ENCODE measurements at regions not wholly inside any gene's neighbourhood (a gene's known extent, or its start where the extent isn't known, plus 50 kb on each side); places are given as distances from the start of the nearest gene placed in this dataset.

DNA sequence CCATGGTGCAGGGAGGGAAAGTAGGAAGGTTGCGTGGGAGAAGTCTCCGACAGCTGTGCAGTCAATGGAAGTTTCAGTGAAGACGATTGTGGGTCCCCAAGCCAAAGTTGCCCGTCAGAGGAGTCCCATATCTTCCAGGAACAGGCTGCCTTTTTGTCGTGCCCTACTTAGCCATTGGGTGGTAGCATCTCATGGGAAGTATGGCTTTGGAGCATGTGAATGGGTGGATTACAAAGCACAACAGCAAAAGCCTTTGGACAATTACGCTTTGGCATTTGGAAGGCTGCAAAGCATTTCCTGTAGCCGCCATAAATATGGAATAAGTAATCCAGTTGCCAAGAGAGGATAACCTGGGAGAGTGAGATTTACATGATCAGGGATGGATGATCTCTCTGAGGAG, 300.7 kb upstream of the BOD1L1 start:
- H3K23me2 ChIP-seq (ENCODE audit: low read depth, low read length): no peaks in the 10 kb centered on the region
- no peak overlapping the region for H3K4me3 ChIP-seq (ENCODE audit: extremely low read depth in 1 of 4, insufficient read depth in 2 of 4, low read depth in 3 of 4, low read length in 4 of 4)
- no peaks in the 10 kb centered on the region for H3K4me1 ChIP-seq (replicated peaks in 1 of 4; ENCODE audit: control insufficient read depth in 3 of 4, insufficient read depth in 4 of 4, low read length in 3 of 4)
- DNase-seq (ENCODE audit: low read depth in 1 of 2, low spot score in 2 of 2): no peak
- no peak overlapping the region for H3K27ac ChIP-seq (ENCODE audit: low read depth, low read length)
- no peak overlapping the region for H3K4me2 ChIP-seq (ENCODE audit: insufficient read depth in 1 of 2, low read depth in 2 of 2, low read length in 2 of 2)
- H3K9ac ChIP-seq (replicated peaks in 1 of 4; ENCODE audit: extremely low read depth in 1 of 4, low read depth in 3 of 4, low read length in 3 of 4): no peak overlapping the region
- H4K91ac ChIP-seq (replicated peaks; ENCODE audit: insufficient read length, low read length): no peak overlapping the region
- H3K4ac ChIP-seq (replicated peaks; ENCODE audit: insufficient read length, low read depth, low read length): no peak overlapping the region
- no peak overlapping the region for H2BK20ac ChIP-seq (ENCODE audit: low read length)
- POLR2A ChIA-PET (ENCODE audit: partially characterized antibody): no interaction called here
- WGBS, 2 experiments (ENCODE audit: extremely low coverage in 1 of 2, insufficient coverage in 1 of 2, insufficient read length in 1 of 2, insufficient replicate concordance in 2 of 2, low coverage in 1 of 2, low lambda C conversion rate in 2 of 2, missing lambda C conversion rate in 1 of 2): 93% methylated on average over 7 of the region's 7 CpGs; no CpG with 5 or more reads in 1 of the 2 experiments
- H2AFZ ChIP-seq (ENCODE audit: low read length): no peak overlapping the region
- no peak overlapping the region for H3K18ac ChIP-seq (ENCODE audit: extremely low read depth, low read length)
- no peaks in the 10 kb centered on the region for H3K79me2 ChIP-seq (ENCODE audit: control insufficient read depth in 1 of 2, insufficient read depth in 2 of 2, low read length in 2 of 2)
- no peaks in the 10 kb centered on the region for H3K79me1 ChIP-seq (ENCODE audit: low read depth, low read length)
- no peaks in the 10 kb centered on the region for H3K27me3 ChIP-seq (replicated peaks in 1 of 4; ENCODE audit: control insufficient read depth in 3 of 4, extremely low read depth in 1 of 4, insufficient read depth in 3 of 4, low read length in 3 of 4)
- H2BK5ac ChIP-seq (ENCODE audit: low read depth, low read length): no peak overlapping the region
- no peak for FAIRE-seq
- no peak overlapping the region for H3K56ac ChIP-seq (replicated peaks; ENCODE audit: insufficient read length, low read depth, low read length)
- CTCF ChIA-PET (ENCODE audit: partially characterized antibody): no interaction called here
- H3K14ac ChIP-seq (ENCODE audit: insufficient read length): no peak overlapping the region
- H4K5ac ChIP-seq (ENCODE audit: insufficient read length, low read depth, low read length): no peak overlapping the region
- no peak overlapping the region for H3K23ac ChIP-seq (ENCODE audit: insufficient read length)
- H2BK15ac ChIP-seq (ENCODE audit: low read length): no peak overlapping the region
- no peaks in the 10 kb centered on the region for H3K36me3 ChIP-seq (ENCODE audit: control insufficient read depth in 2 of 4, insufficient read depth in 4 of 4, low read length in 3 of 4)
- H4K8ac ChIP-seq (ENCODE audit: extremely low read depth, insufficient read depth, low read length): no peak overlapping the region
- TF ChIP-seq RAD21 (IDR thresholded peaks at IDR 0.05 in 1 of 2, conservative IDR thresholded peaks at IDR 0.05 in 1 of 2; ENCODE audit: low read depth in 2 of 2, low read length in 2 of 2) (peak; percentile 21 to 46; a peak in 3 of 4 replicates), HDAC6 (IDR thresholded peaks at IDR 0.05; ENCODE audit: low read depth, low read length) (no peak), KDM4A (IDR thresholded peaks at IDR 0.05; ENCODE audit: low read depth, low read length, severe bottlenecking) (no peak)
- TF ChIP-seq, protein P1, sequence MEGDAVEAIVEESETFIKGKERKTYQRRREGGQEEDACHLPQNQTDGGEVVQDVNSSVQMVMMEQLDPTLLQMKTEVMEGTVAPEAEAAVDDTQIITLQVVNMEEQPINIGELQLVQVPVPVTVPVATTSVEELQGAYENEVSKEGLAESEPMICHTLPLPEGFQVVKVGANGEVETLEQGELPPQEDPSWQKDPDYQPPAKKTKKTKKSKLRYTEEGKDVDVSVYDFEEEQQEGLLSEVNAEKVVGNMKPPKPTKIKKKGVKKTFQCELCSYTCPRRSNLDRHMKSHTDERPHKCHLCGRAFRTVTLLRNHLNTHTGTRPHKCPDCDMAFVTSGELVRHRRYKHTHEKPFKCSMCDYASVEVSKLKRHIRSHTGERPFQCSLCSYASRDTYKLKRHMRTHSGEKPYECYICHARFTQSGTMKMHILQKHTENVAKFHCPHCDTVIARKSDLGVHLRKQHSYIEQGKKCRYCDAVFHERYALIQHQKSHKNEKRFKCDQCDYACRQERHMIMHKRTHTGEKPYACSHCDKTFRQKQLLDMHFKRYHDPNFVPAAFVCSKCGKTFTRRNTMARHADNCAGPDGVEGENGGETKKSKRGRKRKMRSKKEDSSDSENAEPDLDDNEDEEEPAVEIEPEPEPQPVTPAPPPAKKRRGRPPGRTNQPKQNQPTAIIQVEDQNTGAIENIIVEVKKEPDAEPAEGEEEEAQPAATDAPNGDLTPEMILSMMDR (IDR thresholded peaks at IDR 0.05; ENCODE audit: control extremely low read depth in 1 of 3, insufficient read depth in 1 of 3, low read depth in 1 of 3, low read length in 3 of 3): peak in 2 of 3 experiments; percentile 1 to 16; a peak in 1 of 4 replicates
- H2BK12ac ChIP-seq (ENCODE audit: low read depth, low read length): no peak overlapping the region
- H3K9me3 ChIP-seq (ENCODE audit: insufficient read depth in 2 of 2, low read depth in 1 of 2, low read length in 1 of 2): no peaks in the 10 kb centered on the region
- no peaks in the 10 kb centered on the region for H4K20me1 ChIP-seq (replicated peaks in 1 of 2; ENCODE audit: control insufficient read depth in 1 of 2, insufficient read depth in 2 of 2, low read length in 2 of 2)
- no peak overlapping the region for H2BK120ac ChIP-seq (replicated peaks; ENCODE audit: low read depth, low read length)
- no peak overlapping the region for H2AK5ac ChIP-seq (ENCODE audit: low read depth, low read length)

Data from H1 (cell line).